B cell (primary cell): ENCODE measurements at regions not wholly inside any gene's neighbourhood (a gene's known extent, or its start where the extent isn't known, plus 50 kb on each side); places are given as distances from the start of the nearest gene placed in this dataset.

Experiments used
- ATAC-seq: fragments of 200-7000 bp; cut with Tn5 transposase; one replicate; pipeline ENCODE4 v1.10.0; 2021; ENCODE audit warnings: low read depth, mild to moderate bottlenecking, moderate number of reproducible peaks, moderate library complexity
- CTCF ChIA-PET: fragments of 350-600 bp; sonication (Branson Sonifier 250); formaldehyde crosslinking; loops from one replicate; lab custom pipeline; 2021; ENCODE audit warnings: antibody characterized with exemption, inconsistent platforms; lab: Charles Lee
- POLR2A ChIA-PET: fragments of 350-600 bp; sonication (Branson Sonifier 250); formaldehyde crosslinking; loops from one replicate; lab custom pipeline; 2021; ENCODE audit warnings: antibody characterized with exemption; lab: Charles Lee
- DNase-seq: peaks from one replicate; pipeline ENCODE4 v3.0.0; 2013
- H2AFZ ChIP-seq: 2 replicates; pipeline ENCODE4 v1.6.1; 2012; ENCODE audit warnings: mild to moderate bottlenecking, low read depth, low read length; ENCODE audit not compliant: insufficient read depth, poor library complexity, severe bottlenecking
- H3K27ac ChIP-seq, 2 donors: 1 replicate in 1 of 2; 2 replicates in 1 of 2; pipeline ENCODE4 v1.5.1; 2012 to 2013; ENCODE audit warnings: low read length in 2 of 2, mild to moderate bottlenecking in 2 of 2, moderate library complexity in 1 of 2
- H3K27me3 ChIP-seq, 4 experiments: fragments of 200-600 bp in 1 of 4; sonication (generic) in 1 of 4; replicated peaks in 1 of 4; 1 replicate in 2 of 4; 2 replicates in 2 of 4; pipeline versions ENCODE4 v1.6.1 to v1.7.0; 2013 to 2016; ENCODE audit warnings: low read length in 3 of 4, mild to moderate bottlenecking in 2 of 4, mixed read lengths in 1 of 4, moderate library complexity in 1 of 4; ENCODE audit not compliant: insufficient read depth in 4 of 4, control insufficient read depth in 3 of 4; ENCODE audit errors: control extremely low read depth in 1 of 4
- H3K36me3 ChIP-seq, 2 experiments: replicated peaks in 1 of 2; 1 replicate in 1 of 2; 2 replicates in 1 of 2; pipeline versions ENCODE4 v1.6.1 to v1.7.1; 2013; ENCODE audit warnings: low read length in 1 of 2; ENCODE audit not compliant: insufficient read depth in 2 of 2, control insufficient read depth in 1 of 2; ENCODE audit errors: control extremely low read depth in 1 of 2, extremely low read depth in 1 of 2
- H3K4me1 ChIP-seq, 2 donors: fragments of 200-600 bp in 1 of 2; sonication (generic) in 1 of 2; 1 replicate in 1 of 2; 2 replicates in 1 of 2; pipeline versions ENCODE4 v1.5.1 to v1.6.1; 2013 to 2017; ENCODE audit warnings: low read length in 2 of 2; ENCODE audit not compliant: control insufficient read depth in 2 of 2, insufficient read depth in 2 of 2
- H3K4me2 ChIP-seq: replicated peaks from 2 replicates; pipeline ENCODE3; 2012; ENCODE audit warnings: mild to moderate bottlenecking, low read depth, low read length; ENCODE audit not compliant: poor library complexity, severe bottlenecking
- H3K4me3 ChIP-seq, 5 experiments: fragments of 200-600 bp in 1 of 5; sonication (generic) in 1 of 5; 1 replicate in 3 of 5; 2 replicates in 2 of 5; pipeline versions ENCODE4 v1.5.1 to v1.7.0; 2011 to 2016; ENCODE audit warnings: low read length in 4 of 5, mild to moderate bottlenecking in 4 of 5, low read depth in 2 of 5, control low read depth in 1 of 5, moderate library complexity in 1 of 5; ENCODE audit not compliant: insufficient read depth in 1 of 5; ENCODE audit errors: control extremely low read depth in 1 of 5, extremely low read depth in 1 of 5
- H3K79me2 ChIP-seq: fragments of 200-600 bp; sonication (generic); one replicate; pipeline ENCODE4 v1.6.0; 2016; ENCODE audit warnings: low read length; ENCODE audit not compliant: control insufficient read depth, insufficient read depth
- H3K9ac ChIP-seq: fragments of 200-600 bp; sonication (generic); 2 replicates; pipeline ENCODE4 v1.6.1; 2017; ENCODE audit warnings: mild to moderate bottlenecking, low read length, moderate library complexity
- H3K9me3 ChIP-seq, 3 donors: one replicate each; pipeline versions ENCODE4 v1.6.1 to v1.7.1; 2013; ENCODE audit warnings: low read length in 2 of 3; ENCODE audit not compliant: control insufficient read depth in 2 of 3, insufficient read depth in 1 of 3; ENCODE audit errors: control extremely low read depth in 1 of 3
- H4K20me1 ChIP-seq: 2 replicates; pipeline ENCODE4 v1.6.0; 2012; ENCODE audit warnings: mild to moderate bottlenecking, low read length; ENCODE audit not compliant: insufficient read depth, control insufficient read depth, poor library complexity, severe bottlenecking
- H3K27ac Mint-ChIP-seq: one replicate; pipeline ENCODE4 v1.8.0; 2021; ENCODE audit warnings: mixed read lengths
- H3K27me3 Mint-ChIP-seq: one replicate; pipeline ENCODE4 v1.8.0; 2021; ENCODE audit warnings: mixed read lengths
- H3K4me1 Mint-ChIP-seq: one replicate; pipeline ENCODE4 v1.8.0; 2021; ENCODE audit warnings: mixed read lengths
- H3K4me3 Mint-ChIP-seq: one replicate; pipeline ENCODE4 v1.8.0; 2021; ENCODE audit warnings: mixed read lengths
- H3K9me3 Mint-ChIP-seq: one replicate; pipeline ENCODE4 v1.8.0; 2022; ENCODE audit warnings: mixed read lengths; ENCODE audit not compliant: insufficient read depth
- EZH2 ChIP-seq: IDR thresholded peaks from 2 replicates; pipeline ENCODE4 v1.6.1; 2012; ENCODE audit warnings: borderline replicate concordance, low read depth, mild to moderate bottlenecking, moderate library complexity, low read length; ENCODE audit not compliant: insufficient read depth, poor library complexity, severe bottlenecking
- WGBS: methylation state at CpG from one replicate; pipeline ENCODE4 v1.1.5; 2013; ENCODE audit warnings: missing lambda C conversion rate; ENCODE audit not compliant: insufficient coverage; 5-methylcytosine and 5-hydroxymethylcytosine counted together
- intact Hi-C: fragments of 100-400 bp; cut with micrococcal nuclease; formaldehyde crosslinking; loops from one replicate; pipeline ENCODE4 v1.10.0; 2022
- TF ChIP-seq, protein P1 (sequence below): fragments of 200-600 bp; IDR thresholded peaks from one replicate; pipeline ENCODE4 v1.8.0; 2022; ENCODE audit warnings: antibody characterized with exemption, mild to moderate bottlenecking

DNA sequence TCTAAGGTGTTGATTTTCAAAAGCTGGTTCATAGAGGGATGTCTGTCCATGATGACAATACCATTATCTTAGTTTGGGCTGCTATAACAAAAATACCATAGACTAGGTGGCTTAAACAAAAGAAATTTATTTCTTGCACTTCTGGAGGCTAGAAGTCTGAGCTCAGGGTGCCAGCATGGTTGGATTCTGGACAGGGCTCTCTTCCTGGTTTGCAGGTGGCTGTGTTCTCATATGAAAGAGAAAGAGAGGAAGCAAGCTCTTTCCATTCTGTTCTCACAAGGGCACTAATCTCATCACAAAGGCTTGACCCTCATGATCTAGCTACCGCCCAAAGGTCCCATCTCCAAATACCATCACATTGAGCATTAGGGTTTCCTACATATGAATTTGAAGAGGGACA is 144.5 kb upstream of the SLC24A3 start:
- H3K9ac ChIP-seq: no peak overlapping the region
- Mint-ChIP-seq H3K9me3 (peaks cover 6% of the 10 kb centered on the region), H3K4me3 (no peak overlapping the region), H3K27ac (no peak overlapping the region), H3K27me3 (no peaks in the 10 kb centered on the region), H3K4me1 (peaks cover 5% of the 10 kb centered on the region)
- ChIA-PET POLR2A (no interaction called here), CTCF (interaction anchor here (0.9 kb wide), 1 partner anchor 11 kb away, joined by 3 read pairs; no protein-coding TSS in a partner anchor)
- intact Hi-C loops: no loop called here
- H3K27me3 ChIP-seq: no peaks in the 10 kb centered on the region
- no peak overlapping the region for H2AFZ ChIP-seq
- no peak overlapping the region for H3K4me3 ChIP-seq
- WGBS: no CpG with 5 or more reads among the region's 1 CpG
- H3K9me3 ChIP-seq: peaks cover 1 to 23% (median 15%) of the 10 kb centered on the region in 3 donors
- no peak for ATAC-seq
- no peak for DNase-seq
- H3K36me3 ChIP-seq: no peaks in the 10 kb centered on the region
- H3K4me1 ChIP-seq: no peaks in the 10 kb centered on the region
- H3K4me2 ChIP-seq: no peak overlapping the region
- no peaks in the 10 kb centered on the region for H3K79me2 ChIP-seq
- TF ChIP-seq, protein P1, sequence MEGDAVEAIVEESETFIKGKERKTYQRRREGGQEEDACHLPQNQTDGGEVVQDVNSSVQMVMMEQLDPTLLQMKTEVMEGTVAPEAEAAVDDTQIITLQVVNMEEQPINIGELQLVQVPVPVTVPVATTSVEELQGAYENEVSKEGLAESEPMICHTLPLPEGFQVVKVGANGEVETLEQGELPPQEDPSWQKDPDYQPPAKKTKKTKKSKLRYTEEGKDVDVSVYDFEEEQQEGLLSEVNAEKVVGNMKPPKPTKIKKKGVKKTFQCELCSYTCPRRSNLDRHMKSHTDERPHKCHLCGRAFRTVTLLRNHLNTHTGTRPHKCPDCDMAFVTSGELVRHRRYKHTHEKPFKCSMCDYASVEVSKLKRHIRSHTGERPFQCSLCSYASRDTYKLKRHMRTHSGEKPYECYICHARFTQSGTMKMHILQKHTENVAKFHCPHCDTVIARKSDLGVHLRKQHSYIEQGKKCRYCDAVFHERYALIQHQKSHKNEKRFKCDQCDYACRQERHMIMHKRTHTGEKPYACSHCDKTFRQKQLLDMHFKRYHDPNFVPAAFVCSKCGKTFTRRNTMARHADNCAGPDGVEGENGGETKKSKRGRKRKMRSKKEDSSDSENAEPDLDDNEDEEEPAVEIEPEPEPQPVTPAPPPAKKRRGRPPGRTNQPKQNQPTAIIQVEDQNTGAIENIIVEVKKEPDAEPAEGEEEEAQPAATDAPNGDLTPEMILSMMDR: no peak
- no peak for TF ChIP-seq EZH2
- H3K27ac ChIP-seq: no peak overlapping the region
- H4K20me1 ChIP-seq: no peaks in the 10 kb centered on the region

- peaks cover 10% of the 10 kb centered on the region for H3K4me1 Mint-ChIP-seq
- H2AFZ ChIP-seq: no peak overlapping the region
- DNase-seq: no peak
Measured at GRCh38 chr20:19070026-19070425, 142.4 kb upstream of the SLC24A3 start.

More at GRCh38 chr20:19070026-19070425, 142.4 kb upstream of the SLC24A3 start:
- ChIA-PET POLR2A (no interaction called here), CTCF (interaction anchor here (0.6 kb wide), 1 partner anchor 538 kb away, joined by 3 read pairs; no protein-coding TSS in a partner anchor)
- H3K9me3 ChIP-seq: peaks cover 1 to 18% (median 5%) of the 10 kb centered on the region in 3 donors
- Mint-ChIP-seq H3K27ac (no peak overlapping the region), H3K4me3 (no peak overlapping the region), H3K9me3 (no peaks in the 10 kb centered on the region), H3K27me3 (no peaks in the 10 kb centered on the region)
- no peaks in the 10 kb centered on the region for H4K20me1 ChIP-seq
- H3K4me2 ChIP-seq: no peak overlapping the region
- H3K27me3 ChIP-seq: no peaks in the 10 kb centered on the region
- TF ChIP-seq, protein P1: no peak
- no peak for TF ChIP-seq EZH2
- H3K4me3 ChIP-seq: no peak overlapping the region
- H3K4me1 ChIP-seq: peaks cover 1 to 6% of the 10 kb centered on the region in 2 donors
- WGBS: 98% methylated on average over 6 of the region's 6 CpGs
- intact Hi-C loops: no loop called here
- no peaks in the 10 kb centered on the region for H3K36me3 ChIP-seq
- no peak for ATAC-seq
- no peaks in the 10 kb centered on the region for H3K79me2 ChIP-seq
- no peak overlapping the region for H3K9ac ChIP-seq
- H3K27ac ChIP-seq: no peak overlapping the region
